NCI-H1105 treated with DMSO at 0.1 percent for 48 hours (cell line): ENCODE measurements at regions not wholly inside any gene's neighbourhood (a gene's known extent, or its start where the extent isn't known, plus 50 kb on each side); places are given as distances from the start of the nearest gene placed in this dataset.

Experiments
- DNase-seq: peaks from one replicate; lab custom pipeline; 2025; lab: John Stamatoyannopoulos, UW

DNA sequence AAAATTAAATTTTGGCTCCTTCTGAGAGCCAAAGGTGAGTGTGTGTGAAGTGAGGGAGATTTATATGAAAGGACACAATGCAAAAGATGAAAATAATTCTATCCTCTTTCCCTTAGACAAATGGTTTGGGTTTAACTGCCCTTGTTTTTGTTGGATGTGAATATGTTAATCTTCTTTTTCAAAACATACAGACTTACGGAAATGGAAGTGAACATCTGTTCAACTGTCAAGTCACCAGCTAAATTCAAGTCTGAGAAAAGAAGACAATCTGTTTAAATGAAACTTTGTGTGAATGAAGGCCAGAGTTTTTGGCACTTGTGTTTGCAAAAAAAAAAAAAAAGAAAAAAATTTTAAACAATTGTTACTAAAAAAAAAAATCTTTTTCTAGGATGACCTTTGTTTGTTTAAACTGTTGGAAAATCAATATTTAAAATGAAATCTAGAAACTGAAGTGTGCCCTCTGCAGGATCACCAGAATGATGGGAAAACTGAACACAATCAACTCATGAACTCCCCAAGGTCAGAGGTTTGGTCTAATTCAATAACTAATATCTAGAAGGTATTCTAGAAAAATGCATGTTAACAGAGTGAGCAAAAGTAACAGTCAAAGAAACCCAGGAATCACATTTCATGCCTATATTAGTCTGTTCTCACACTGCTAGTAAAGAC lies 448.8 kb downstream of the FLRT2 start:
- DNase-seq: no peak

DNA sequence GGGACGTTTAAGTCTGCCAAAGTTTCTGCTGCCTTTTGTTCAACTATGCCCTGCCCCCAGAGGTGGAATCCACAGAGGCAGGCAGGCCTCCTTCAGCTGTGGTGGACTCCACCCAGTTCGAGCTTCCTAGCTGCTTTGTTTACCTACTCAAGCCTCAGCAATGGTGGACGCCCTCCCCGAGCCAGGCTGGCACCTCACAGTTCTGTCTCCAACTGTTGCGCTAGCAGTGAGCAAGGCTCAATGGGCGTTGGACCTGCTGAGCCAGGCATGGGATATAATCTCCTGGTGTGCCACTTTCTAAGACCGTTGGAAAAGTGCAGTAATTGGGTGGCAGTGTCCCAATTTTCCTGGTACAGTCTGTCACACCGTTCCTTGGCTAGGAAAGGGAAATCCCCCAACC lies 444.7 kb downstream of the FLRT2 start:
- DNase-seq: no peak

DNA sequence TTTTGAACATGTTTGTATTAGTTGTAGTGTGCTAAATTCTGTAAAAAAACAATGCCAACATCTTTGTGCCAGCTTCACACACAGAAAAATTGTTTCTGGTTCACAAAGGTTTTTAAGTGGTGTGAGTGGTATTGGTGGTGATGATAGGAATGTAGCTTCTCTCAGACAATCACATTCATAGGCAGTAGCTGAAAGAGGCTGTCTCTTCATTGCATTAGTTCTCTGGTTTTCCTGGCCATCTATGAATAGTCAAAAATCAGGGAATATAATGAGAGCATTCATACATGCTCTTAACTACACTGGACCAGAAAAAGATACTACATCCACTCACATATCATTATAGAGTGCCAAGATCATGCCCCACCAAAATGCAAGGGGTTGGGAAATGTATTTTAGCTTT lies 433.5 kb downstream of the FLRT2 start:
- DNase-seq: no peak

DNA sequence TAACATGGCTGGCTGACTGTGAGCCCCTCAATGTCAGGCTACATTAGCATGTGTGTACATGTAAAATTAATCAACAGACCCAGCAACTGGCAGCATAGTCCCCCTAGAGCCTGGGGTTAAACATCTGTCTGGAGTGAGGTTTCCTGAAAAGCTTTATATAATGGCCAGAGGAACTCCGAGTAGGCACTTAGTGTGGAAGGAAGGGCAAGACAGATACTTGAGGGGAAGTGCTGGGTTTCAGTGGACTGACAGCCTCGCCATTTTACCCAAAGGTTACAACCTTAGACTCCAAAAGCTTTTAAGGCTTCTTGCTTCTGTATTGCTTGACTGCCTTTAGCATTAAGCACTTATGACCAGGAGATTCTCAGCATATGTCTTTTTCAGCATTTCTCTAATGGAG lies 430.8 kb downstream of the FLRT2 start:
- no peak for DNase-seq

DNA sequence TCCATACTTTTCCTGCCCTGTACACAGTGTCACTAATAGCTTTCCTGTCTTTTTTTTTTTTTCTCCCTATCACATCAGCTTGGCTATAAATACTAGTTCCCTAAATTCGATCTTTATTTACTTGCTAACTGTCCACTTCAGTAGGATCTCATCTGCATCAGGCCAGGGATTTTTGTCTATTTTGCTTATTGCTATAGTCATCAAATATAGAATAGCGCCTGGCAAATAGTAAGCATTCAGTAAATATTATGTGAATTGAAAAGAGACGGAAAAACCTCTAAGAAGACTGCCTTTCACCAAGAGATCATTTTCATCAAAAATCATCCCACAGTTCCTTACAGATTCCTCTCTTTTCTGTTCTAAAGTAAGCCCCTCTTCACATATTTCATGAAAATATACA lies 429.1 kb downstream of the FLRT2 start:
- no peak for DNase-seq

DNA sequence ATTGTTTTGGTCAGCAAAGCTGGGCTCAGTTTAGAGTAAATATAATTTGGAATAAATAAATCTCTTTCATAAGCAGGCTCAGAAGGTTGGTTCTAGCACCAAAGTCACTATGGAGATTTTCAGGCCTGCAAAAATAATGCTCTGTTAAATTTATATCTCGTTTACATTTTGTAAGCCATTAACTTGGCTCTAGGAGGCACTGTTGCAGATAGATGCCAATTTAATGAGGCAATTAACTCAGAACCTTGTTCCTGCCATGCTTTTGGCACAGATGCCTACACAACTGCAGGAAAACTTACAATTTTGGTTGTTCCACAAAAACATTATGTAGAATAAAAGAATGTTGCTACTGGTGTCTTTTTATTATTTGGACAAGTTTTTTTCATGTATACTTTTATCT lies 428.1 kb downstream of the FLRT2 start:
- DNase-seq: no peak

DNA sequence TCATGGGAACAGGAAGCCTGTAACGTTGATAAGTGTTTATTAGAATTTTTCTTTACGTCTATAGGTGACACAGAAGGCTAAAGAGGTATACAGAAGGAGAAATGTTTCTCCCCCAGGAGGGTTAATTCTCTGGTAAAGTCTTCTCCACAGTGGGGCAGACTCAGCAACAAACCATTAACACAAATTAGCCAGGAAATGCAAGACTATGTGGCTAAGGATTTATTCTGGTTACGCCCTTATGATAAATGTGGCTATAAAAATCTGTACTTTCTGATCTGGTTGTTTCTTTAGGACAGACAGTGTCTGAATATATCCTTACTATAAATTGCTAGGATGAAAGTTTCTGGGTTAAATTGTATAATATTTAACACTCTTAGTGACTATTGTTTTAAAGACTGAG lies 423.3 kb downstream of the FLRT2 start:
- no peak for DNase-seq

DNA sequence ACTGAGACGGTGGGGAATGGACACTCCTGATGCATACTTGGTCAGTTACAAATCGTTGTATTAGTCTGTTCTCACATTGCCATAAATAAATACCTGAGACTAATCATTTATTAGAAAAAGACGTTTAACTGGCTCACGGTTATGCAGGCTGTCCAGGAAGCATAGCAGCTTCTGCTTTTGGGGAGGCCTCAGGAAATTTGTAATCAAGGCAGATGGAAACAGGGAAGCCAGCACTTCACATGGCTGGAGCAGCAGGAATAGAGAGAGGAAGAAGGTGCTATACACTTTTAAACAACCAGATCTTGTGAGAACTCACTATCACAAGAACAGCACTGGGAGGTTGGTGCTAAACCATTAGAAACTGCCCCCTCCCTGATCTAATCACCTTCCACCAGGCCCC lies 418.2 kb downstream of the FLRT2 start:
- no peak for DNase-seq

DNA sequence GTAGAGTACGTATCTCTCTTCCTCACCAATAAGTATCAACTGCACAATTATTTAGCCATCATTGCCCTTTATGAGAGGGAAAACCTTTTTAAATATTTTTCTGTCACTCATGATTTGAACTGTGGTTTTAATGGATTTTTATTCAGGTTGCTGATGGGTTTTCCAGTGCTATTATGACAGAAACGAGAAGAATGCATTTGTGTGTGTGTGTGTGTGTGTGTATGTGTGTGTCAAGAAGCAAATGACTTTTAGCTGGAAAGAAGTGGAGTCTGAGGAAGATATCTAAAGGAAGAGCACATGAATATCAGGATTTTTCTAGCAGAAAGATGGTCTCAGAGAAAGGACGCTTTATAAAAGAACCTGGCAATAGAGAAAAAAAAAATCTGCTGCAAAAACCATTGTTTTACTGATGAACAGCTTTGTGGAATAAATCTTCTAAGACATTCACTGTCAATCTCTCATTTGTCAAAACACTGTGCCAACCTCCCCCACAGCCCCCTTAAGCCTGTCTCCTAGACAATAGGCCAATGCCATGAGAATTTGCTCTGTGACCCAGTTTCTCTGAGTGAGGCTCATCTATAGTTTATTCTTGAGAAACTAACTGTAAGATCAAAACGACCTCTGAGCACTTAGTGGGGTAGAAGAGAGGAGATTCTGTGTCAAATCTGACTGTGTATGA lies 417.7 kb downstream of the FLRT2 start:
- no peak for DNase-seq

DNA sequence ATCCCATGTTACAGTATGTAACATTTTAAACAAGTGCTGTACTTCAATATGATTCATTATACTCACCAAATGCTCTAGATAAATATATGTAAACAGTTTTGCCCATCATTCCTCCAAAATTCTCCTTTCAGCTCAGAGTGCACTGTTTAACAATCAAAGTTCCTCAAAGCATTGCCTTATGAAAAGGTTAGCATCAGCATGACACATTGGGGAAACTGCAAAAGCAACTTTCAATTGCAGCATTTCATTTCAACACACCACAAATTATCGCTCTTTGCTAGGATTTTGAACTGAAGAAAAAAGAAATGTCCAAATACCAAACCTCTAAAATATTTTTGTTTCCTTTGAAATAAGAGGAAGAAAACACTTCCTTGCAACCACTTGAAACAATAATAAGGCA lies 413.2 kb downstream of the FLRT2 start:
- no peak for DNase-seq

DNA sequence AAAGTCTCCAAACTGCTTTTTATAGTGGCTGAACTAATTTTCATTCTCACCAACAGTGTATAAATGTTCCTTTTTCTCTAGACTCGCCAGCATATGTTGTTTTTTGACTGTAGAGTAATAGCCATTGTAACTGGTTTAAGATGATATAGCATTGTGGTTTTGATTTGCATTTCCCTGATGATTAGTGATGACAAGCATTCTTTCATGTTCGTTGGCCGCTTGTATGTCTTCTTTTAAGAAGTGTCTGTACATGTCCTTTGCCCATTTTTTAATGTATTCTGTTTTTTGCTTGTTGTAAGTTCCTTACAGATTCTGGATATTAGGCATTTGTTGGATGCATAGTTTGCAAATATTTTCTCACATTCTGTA lies 404.9 kb downstream of the FLRT2 start:
- peak; percentile 46 for DNase-seq

DNA sequence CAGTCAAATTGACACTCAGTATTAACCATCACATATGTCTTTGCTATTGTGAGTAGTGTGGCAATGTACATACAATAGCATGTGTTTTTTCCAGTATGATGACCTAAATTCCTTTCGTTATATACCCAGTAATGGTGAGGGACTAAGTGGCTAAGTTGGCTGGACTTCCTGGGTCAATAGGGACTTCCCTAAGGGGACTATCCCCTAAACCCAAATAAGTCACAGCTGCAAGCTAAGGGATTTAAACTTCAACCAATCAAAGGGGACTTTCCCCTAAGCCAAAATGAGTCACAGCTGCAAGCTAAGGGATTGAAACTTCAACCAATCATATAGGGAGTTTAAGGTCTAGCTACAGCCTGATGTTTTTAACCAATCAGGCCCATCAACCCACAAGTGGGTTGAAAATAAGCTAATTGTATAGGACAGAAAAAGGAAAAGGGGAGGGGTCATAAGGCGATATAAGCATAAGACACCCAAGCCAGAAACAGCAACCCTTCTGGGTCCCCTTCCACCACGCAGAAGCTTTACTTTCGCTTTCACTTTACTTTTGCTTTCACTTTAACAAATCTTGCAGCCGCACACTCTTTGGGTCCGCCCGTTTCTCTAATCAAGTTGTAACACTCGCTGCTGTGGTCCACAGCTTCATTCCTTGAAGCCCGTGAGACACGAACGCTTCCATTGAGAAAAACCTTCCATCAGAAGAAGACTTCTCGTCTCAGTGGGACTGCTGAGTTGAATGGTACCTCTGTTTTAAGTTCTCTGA lies 404.4 kb downstream of the FLRT2 start:
- peak; percentile 52 for DNase-seq

DNA sequence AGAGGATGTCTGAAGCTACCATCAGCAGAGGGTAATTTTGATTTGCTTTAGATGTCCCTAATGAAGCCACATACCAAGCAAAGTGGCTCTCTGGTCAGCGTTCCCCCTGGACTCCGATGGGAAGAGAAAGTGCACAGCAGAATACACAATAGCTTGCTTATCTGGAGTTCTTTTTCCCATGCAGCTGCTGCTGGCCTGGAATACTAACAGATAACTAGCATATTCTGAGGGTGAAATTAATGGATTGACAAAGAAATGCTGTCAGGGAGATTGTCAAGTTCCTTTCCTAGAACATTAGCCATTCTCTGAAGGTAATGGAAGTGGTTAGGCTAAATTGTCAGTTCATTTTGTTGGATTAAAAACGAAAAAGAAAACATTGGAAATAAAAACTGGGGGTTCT lies 391.3 kb downstream of the FLRT2 start:
- no peak for DNase-seq

DNA sequence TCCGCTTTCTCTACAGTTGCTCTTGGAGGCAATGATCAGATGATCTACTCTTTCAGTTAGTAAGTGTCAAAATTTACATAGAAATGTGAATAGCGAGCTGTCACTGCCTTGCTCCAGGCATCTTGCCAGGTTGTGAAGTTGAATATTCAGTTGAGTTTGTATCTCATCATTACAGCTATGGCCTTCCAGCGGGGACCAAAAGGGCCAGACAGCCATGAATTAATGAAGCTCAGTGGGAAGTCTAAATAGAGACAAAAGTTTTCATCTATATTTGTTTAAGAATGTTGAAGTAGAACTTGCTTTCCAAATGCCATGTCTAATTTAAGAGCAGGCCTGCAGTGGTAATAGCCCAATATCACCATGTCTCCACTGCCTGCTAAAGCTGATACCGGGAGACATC lies 387.8 kb downstream of the FLRT2 start:
- DNase-seq: no peak

DNA sequence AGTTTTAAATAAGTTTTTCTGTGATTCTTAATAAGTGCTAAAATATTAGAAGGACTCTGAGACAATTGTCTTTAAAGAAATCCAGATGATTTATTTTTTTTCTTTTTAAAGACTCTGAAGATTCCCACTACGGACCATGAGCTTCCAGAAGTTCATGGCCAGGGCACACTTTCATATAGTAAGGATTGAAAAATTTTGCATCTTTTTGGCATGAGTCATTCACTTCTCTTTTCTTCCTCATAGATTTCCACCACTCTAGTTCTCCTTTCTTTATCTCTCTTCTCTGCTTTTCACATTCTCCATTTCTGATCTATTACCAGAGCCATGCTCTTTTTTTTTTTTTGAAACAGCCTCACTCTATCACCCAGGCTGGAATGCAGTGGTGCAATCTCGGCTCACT lies 385.8 kb downstream of the FLRT2 start:
- DNase-seq: no peak

DNA sequence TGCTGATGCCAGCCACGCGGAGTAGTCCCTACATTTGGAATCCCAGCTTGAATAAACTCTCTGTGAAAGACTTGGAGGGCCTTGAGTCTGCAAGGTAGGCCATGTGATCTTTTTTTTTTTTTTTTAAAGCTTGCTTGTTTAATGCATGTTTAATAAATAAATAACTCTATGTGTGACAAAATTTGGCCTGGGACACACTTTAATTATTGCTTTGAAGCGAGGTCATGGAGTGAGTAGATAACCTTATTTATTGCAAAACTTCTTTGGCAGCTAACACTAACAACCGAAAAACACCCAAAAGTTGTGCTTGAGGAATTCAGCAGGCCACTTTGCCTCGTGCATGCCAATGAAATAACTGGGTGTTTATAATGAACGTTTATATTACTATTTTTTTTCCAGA lies 382.2 kb downstream of the FLRT2 start:
- no peak for DNase-seq

DNA sequence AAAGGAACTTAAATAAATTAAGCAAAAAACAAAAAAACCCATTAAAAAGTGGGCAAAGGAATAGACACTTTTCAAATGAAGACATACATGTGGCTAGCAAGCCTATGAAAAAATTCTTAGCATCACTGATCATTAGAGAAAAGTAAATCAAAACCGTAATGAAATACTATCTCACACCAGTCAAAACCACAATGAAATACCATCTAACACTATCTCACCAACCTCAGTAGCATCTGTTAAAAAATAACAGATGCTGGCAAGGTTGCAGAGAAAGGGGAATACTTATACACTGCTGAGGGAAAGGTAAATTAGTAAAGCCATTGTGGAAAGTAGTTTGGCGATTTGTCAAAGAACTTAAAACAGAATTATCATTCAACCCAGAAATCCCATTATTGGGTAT lies 381.1 kb downstream of the FLRT2 start:
- no peak for DNase-seq

DNA sequence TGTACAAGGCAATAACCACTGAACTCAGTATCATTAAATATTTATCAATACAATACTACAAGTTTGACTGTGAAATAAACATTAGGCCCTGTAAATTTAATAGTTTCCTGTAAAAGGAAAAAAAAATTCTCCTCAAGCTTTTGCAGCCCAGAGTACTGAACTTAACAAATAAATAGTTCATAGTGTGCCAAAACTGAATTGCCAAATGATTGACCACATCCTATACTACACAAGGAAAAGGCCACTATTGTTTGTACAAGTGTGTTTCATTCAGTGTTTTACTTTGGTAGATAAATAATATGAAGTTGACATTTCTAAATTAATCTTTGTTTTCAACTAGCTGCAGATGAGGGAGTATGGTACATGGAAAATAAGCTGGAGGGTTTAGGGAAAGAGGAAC lies 379.6 kb downstream of the FLRT2 start:
- no peak for DNase-seq

DNA sequence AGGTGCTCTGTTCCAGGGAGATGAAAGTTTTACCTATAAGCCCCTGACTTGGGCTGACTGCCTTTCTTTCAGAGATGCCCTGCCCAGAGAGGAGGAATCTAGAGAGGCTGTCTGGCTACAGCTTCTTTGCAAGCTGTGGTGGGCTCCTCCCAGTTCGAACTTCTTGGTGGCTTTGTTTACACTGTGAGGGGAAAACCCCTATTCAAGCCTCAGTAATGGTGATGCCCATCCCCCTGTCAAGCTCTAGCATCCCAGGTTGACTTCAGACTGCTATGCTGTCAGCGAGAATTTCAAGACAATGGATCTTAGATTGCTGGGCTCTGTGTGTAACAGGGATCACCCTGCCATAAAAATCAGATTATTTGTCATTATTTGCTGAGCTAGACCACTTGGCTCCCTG lies 377.6 kb downstream of the FLRT2 start:
- DNase-seq: no peak

DNA sequence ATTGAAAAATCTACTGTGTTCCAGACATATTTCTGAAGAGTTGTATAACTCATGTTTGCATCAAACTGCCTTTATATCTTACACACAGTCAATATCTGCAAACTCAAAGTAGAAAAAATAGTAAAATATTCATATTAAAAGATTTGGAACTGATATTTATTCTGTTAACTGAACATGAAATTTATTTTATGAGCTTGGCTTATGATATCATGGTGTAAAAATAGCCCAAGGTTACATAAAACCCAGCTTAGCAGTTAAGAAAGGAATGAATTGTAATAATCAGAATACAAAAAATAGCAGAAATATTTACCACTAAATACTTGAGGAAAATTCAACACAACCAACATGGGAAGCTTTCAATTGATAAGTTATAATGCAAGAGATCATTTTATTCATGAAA lies 367.9 kb downstream of the FLRT2 start:
- no peak for DNase-seq

DNA sequence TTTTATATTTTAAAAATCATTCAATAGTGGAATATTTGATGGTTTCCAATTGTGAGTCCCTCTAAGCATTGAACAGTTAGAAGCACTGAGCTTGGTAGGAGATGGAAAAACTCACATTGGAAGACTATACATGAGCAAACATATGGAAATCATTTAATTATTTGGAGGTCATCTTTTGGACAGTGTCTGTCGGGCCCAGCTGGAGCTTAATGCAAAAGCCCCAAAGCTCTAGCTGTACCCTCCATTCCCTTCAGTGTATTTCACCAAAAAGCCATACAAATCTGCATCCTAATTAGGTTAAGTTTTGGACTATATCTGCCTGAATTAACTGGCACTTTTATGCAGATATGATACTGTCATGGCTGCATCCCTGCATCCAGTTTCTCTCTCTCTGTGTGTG lies 365.7 kb downstream of the FLRT2 start:
- DNase-seq: no peak

DNA sequence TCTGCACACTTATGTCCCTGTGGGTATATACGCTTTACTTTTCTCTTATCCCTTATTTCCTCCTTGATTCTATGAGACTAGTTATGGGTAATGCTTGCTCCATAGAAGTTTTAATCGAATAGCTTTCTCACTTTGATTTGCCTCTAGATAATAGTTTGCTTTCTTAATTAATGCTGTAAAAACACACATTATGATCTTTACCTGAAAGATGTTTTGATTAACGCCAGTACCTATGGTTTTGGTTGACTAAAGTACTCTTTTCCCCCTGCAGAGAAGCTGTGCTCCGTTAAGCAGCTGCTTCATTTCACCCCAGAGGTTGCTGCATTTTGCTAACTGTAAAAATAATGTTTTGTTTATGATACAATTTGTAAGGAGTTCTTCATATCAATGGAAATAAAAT lies 362.3 kb downstream of the FLRT2 start:
- DNase-seq: no peak

DNA sequence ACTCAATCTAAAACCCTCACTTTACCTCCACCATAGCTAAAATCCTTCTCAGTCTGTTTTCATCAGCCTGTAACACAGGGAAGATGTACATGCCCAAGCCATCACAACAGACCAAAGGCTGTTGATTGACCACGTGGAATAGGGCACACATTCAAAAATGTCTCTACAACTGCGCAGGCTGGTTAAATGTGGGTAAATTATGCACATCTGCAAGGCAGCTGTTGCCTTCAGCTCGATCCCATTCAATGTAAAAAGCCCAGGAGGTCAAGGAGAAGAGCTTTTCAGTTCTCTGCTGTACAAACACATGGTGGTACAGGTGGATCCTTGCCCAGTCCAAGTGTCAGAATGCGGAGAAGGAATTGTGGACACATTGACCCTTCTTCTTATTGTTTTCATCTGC lies 354.0 kb downstream of the FLRT2 start:
- DNase-seq: no peak

DNA sequence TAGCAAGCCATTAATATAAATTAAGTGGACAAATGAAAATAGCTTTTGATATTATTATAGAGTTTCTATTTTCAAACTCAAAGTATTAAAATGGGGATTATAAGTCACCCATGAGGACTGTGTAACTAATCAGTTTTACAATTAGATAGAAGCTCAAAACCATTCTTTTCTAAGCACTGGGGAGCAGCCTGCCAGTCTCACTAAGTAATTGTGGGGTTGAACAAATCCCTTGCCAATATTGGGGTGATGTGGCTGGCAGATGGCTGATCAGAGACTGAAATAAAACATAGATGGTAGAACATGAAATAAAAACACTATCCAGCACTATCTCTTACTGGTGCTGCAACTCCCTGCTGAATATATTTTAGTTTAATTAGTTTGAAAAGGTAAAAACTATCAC lies 353.2 kb downstream of the FLRT2 start:
- DNase-seq: no peak
